ENCODE measurements at regions not wholly inside any gene's neighbourhood (a gene's known extent, or its start where the extent isn't known, plus 50 kb on each side); places are given as distances from the start of the nearest gene placed in this dataset.
"Not testable (repeated sequence)": the region's sequence is repeated elsewhere in the genome, so short reads cannot be mapped to it uniquely, and the experiment has no call there.

- TF ChIP-seq REST (IDR thresholded peaks at IDR 0.05) (no peak), RAD21 (IDR thresholded peaks at IDR 0.05) (no peak), FOXA2 (IDR thresholded peaks at IDR 0.05) (no peak), SP1 (IDR thresholded peaks at IDR 0.05) (no peak), GABPA (IDR thresholded peaks at IDR 0.05 in 1 of 2, conservative IDR thresholded peaks at IDR 0.05 in 1 of 2) (no peak), HNF4A (conservative IDR thresholded peaks at IDR 0.05) (no peak)
Measured at GRCh38 chr20:26277339-26277738, 580.7 kb upstream of the ZNF337 start (continued).

GRCh38 chr20:26276554-26277210 lies 580.0 kb upstream of the ZNF337 start:
- Histone ChIP-seq H3K9me3 (ENCODE audit: control insufficient read depth in 4 of 4, low read length in 3 of 4) (no peaks in the 10 kb centered on the region), H3K4me3 (ENCODE audit: low read depth in 1 of 3, low read length in 3 of 3) (no peak overlapping the region), H3K9ac (ENCODE audit: low read depth in 1 of 2, low read length in 2 of 2) (no peak overlapping the region), H3K4me1 (ENCODE audit: control insufficient read depth in 4 of 4, insufficient read depth in 4 of 4, low read length in 3 of 4) (no peaks in the 10 kb centered on the region), H3K27ac (ENCODE audit: low read depth in 1 of 2, low read length in 2 of 2) (no peak overlapping the region), H3K27me3 (ENCODE audit: control insufficient read depth in 4 of 4, insufficient read depth in 4 of 4, low read length in 3 of 4) (no peaks in the 10 kb centered on the region), H3K36me3 (ENCODE audit: control insufficient read depth in 4 of 4, insufficient read depth in 3 of 4, low read depth in 1 of 4, low read length in 3 of 4) (no peaks in the 10 kb centered on the region)
- DNase-seq (ENCODE audit: low spot score): no peak
- no peak for TF ChIP-seq GABPA (IDR thresholded peaks at IDR 0.05 in 1 of 2, conservative IDR thresholded peaks at IDR 0.05 in 1 of 2)
- no peak for TF ChIP-seq SP1 (IDR thresholded peaks at IDR 0.05)
- no peak for TF ChIP-seq HNF4A (conservative IDR thresholded peaks at IDR 0.05)
- no peak for TF ChIP-seq HNF4G (IDR thresholded peaks at IDR 0.05)
- WGBS: 21% methylated on average over 29 of the region's 29 CpGs

- H3K27ac ChIP-seq (ENCODE audit: low read depth in 1 of 2, low read length in 2 of 2); H3K27me3 ChIP-seq (ENCODE audit: control insufficient read depth in 4 of 4, insufficient read depth in 4 of 4, low read length in 3 of 4); H3K36me3 ChIP-seq (ENCODE audit: control insufficient read depth in 4 of 4, insufficient read depth in 3 of 4, low read depth in 1 of 4, low read length in 3 of 4); H3K9ac ChIP-seq (ENCODE audit: low read depth in 1 of 2, low read length in 2 of 2); DNase-seq (ENCODE audit: low spot score); H3K4me3 ChIP-seq (ENCODE audit: low read depth in 1 of 3, low read length in 3 of 3); H3K9me3 ChIP-seq (ENCODE audit: control insufficient read depth in 4 of 4, low read length in 3 of 4); H3K4me1 ChIP-seq (ENCODE audit: control insufficient read depth in 4 of 4, insufficient read depth in 4 of 4, low read length in 3 of 4): not testable (repeated sequence)
- 76% methylated on average over 3 of the region's 3 CpGs for WGBS
Measured at GRCh38 chr20:26268762-26269161, 572.1 kb upstream of the ZNF337 start.

- not testable (repeated sequence) for H3K9me3 ChIP-seq (ENCODE audit: control insufficient read depth in 4 of 4, low read length in 3 of 4); H3K4me1 ChIP-seq (ENCODE audit: control insufficient read depth in 4 of 4, insufficient read depth in 4 of 4, low read length in 3 of 4); H3K27me3 ChIP-seq (ENCODE audit: control insufficient read depth in 4 of 4, insufficient read depth in 4 of 4, low read length in 3 of 4); H3K36me3 ChIP-seq (ENCODE audit: control insufficient read depth in 4 of 4, insufficient read depth in 3 of 4, low read depth in 1 of 4, low read length in 3 of 4); H3K4me3 ChIP-seq (ENCODE audit: low read depth in 1 of 3, low read length in 3 of 3); H3K27ac ChIP-seq (ENCODE audit: low read depth in 1 of 2, low read length in 2 of 2); DNase-seq (ENCODE audit: low spot score); H3K9ac ChIP-seq (ENCODE audit: low read depth in 1 of 2, low read length in 2 of 2)
- WGBS: 55% methylated on average over 2 of the region's 2 CpGs
Measured at GRCh38 chr20:26260925-26261324, 564.3 kb upstream of the ZNF337 start.

GRCh38 chr20:26252311-26252975 lies 555.8 kb upstream of the ZNF337 start:
- DNase-seq (ENCODE audit: low spot score); H3K4me3 ChIP-seq (ENCODE audit: low read depth in 1 of 3, low read length in 3 of 3); H3K9ac ChIP-seq (ENCODE audit: low read depth in 1 of 2, low read length in 2 of 2); H3K9me3 ChIP-seq (ENCODE audit: control insufficient read depth in 4 of 4, low read length in 3 of 4); H3K27me3 ChIP-seq (ENCODE audit: control insufficient read depth in 4 of 4, insufficient read depth in 4 of 4, low read length in 3 of 4); H3K36me3 ChIP-seq (ENCODE audit: control insufficient read depth in 4 of 4, insufficient read depth in 3 of 4, low read depth in 1 of 4, low read length in 3 of 4); H3K4me1 ChIP-seq (ENCODE audit: control insufficient read depth in 4 of 4, insufficient read depth in 4 of 4, low read length in 3 of 4); H3K27ac ChIP-seq (ENCODE audit: low read depth in 1 of 2, low read length in 2 of 2): not testable (repeated sequence)
- 58% methylated on average over 8 of the region's 8 CpGs for WGBS

GRCh38 chr20:26251376-26251775 lies 554.7 kb upstream of the ZNF337 start:
- not testable (repeated sequence) for H3K4me3 ChIP-seq (ENCODE audit: low read depth in 1 of 3, low read length in 3 of 3); H3K4me1 ChIP-seq (ENCODE audit: control insufficient read depth in 4 of 4, insufficient read depth in 4 of 4, low read length in 3 of 4); H3K9ac ChIP-seq (ENCODE audit: low read depth in 1 of 2, low read length in 2 of 2); H3K36me3 ChIP-seq (ENCODE audit: control insufficient read depth in 4 of 4, insufficient read depth in 3 of 4, low read depth in 1 of 4, low read length in 3 of 4); H3K27me3 ChIP-seq (ENCODE audit: control insufficient read depth in 4 of 4, insufficient read depth in 4 of 4, low read length in 3 of 4); H3K9me3 ChIP-seq (ENCODE audit: control insufficient read depth in 4 of 4, low read length in 3 of 4); DNase-seq (ENCODE audit: low spot score); H3K27ac ChIP-seq (ENCODE audit: low read depth in 1 of 2, low read length in 2 of 2)
- 88% methylated on average over 29 of the region's 29 CpGs for WGBS
